SHP77 (cell line): ENCODE measurements at regions not wholly inside any gene's neighbourhood (a gene's known extent, or its start where the extent isn't known, plus 50 kb on each side); places are given as distances from the start of the nearest gene placed in this dataset.

Experiments
- DNase-seq, 2 experiments: peaks; one replicate each; lab custom pipeline; 2025; lab: John Stamatoyannopoulos, UW

DNA sequence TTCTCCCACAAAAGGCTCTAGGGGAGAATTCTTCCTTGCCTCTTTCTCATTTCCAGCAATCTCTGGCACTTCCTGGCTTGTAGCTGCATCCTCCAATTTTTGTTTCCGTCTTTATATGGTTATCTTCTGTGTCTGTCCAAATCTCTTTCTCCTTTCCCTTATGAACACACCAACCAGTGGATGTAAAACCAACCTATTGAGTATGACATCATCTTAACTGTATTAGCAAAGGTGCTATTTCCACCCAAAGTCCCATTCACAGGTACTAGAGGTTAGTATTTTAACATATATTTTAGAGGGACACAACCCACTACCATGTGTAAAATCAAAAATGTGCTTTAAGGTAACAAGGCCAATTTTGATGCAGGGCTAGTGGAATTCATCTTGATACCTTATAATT is 129.0 kb downstream of the RAP2A start:
- no peak for DNase-seq

DNA sequence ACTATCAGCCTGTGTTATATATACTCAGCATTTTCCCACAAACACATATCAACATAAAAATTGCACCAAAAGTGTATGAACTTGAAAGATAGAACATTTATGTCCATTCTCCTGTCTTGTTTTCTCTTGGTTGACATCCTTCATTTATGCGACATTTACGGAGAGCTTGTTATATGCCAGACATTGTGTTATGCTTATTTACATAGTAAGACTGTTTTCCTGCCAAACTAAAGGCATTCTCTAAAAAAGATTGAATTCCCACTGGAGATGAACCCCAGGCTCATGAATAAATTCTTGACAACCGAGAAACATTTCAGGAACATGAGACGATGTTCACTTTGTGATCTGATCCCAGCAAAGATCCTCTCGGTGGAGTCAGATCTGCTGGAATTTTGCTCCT is 131.0 kb downstream of the RAP2A start:
- DNase-seq = no peak

DNA sequence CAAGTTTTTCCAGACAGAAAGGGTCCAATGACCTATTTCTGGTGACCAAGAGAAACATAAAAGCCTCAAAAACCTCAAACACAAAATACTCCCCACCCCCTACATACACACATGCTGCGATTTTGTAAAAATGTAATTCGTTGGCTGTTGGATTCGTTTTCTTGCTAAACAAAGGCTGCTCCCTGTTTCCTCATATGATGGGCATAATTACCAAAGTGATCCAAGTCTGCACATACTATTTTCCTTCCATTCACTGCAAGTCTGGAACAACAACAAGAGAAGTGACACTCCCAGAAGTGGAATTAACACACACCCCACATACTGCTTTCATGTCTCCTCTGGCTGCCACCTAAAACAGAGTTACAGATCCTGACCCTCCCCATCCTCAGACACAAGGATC is 131.9 kb downstream of the RAP2A start:
- no peak for DNase-seq

DNA sequence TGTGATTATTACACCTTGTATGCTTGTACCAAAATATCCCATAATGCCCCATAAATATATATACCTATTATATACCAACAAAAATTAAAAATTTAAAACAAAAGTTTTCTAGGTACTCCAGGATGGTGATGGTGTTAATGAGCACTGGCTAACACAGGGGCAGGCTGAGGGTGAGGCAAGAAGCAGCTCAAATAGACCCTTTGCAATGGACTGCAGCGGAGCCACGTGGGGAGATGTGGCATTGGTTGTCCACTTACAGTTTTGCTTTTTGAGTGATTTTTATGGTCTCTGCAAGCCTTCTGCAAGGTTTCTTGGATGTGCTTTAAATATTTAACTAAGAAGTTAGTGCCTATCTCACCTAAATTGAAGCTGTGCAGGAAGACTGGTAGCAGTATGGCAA is 132.9 kb downstream of the RAP2A start:
- DNase-seq = no peak

DNA sequence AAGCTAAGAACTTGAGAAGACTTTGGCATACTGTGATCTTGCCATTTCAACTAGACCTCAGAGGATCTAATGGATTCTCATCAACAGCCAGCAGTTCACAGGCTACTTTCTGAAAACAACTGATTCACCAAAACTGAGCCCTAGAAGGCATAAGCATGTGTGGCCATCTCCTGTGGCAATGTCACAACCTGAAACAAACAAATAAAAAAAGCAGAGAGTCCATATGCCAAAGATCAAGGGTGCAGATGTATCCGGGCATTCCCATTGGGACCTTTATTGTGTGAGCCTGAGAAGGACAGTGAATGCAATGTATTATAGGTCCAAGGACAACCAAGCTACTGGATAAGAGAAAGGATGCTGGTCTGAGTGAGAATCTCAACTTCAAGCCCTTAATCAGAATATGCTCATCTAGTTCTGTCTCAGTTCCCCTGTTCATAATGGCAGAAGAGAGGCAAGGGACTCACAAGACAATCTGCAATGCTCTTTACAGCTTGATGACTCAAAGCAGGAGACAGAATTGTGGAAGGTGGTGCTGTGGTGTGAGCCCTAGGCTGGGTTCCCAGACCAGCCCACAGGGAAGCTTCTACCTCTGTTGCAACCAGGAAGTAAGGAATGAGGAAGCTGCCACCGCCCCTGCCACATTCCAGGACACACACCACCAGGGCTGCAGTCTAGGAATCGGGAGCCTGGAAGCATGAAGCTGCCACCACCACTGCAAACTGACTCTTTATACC is 133.7 kb downstream of the RAP2A start:
- DNase-seq = no peak

DNA sequence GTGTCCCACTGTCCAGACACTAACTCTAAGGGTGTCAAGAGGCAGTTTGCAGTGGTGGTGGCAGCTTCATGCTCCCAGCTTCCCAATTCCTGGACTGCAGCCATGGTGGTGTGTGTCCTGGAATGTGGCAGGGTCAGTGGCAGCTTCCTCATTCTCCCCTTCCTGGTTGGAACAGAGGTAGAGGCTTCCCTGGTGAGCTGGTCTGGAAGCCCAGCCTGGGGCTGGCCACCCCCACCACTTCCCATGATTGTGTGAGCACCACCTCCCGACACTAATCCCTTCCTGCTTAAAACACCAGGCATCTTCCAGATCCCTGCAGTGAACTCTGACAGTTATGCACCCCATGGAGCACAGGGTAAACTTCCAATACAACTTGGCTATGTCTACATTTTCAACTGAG is 134.9 kb downstream of the RAP2A start:
- DNase-seq = no peak

DNA sequence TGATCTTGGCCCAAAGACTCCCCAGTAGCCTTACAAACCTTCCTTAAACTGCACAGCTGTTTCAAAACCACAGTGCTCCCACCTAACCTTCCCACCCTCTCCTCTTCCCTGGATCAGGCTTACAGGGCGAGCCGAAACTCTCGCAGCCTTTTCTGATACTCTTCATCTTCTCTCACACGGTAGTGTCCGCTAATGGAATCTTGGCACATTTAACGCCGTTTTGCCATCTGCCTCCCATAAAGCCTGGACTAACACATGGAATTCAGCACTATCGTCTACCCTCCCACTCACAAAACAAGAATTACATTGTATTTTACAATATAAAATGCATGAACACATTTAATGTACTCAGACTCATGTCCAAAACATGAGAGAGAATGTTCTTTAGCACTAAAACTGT is 135.9 kb downstream of the RAP2A start:
- no peak for DNase-seq

DNA sequence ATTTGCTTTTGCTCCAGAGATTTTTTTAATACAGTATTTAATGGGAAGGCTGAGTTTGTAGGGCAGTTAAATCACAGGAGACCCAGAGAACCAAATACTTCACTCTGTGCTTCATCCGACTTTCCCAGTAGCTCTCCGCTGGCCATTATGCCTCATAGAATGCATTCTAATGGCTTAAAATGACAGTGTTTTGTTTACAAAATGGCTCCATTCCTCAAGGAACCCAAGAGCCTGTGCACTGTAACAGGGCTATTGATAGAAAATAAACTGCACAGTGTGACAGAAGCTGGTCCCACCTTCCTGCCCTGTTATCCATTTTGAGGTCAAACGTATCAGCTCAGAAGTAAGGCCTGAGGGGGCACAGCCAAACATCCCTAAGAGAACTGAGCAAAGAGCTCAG is 136.5 kb downstream of the RAP2A start:
- DNase-seq = no peak

DNA sequence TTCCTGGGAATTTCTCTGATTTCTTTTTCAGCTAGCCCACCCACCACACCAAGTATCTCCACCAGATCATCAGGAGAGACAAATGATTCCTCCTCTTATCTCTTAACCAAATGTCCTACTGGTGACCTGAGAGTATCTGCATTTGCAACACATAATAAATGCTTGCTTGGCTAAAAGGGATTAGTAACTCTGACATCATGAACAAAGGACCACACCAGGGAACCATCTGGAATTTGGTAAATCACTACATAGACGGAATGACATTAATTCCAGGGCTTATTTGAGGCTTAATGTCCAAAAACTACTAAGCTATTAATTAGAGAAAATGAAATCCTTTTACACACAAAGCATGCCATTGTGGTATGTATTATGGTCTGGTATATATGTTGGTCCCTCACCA is 139.0 kb downstream of the RAP2A start:
- DNase-seq = no peak

DNA sequence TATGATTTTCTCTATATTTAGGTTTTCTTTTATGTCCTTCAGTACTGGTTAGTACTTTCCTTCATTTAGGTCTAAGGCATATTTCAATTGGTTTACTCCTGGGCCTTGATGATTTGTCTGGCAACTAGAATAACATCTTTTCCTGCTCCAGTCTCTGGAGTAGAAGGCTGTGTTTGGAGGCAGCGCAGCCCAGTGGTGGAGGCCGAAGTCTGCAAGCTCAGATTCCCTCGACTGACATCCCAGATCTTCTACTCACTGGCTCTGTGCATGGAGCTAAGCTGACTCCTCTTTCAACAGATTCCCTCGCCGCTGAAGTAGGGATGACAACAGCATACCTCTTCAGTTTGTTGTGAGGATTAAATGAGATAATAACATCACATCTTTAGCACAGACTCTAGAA is 141.0 kb downstream of the RAP2A start:
- DNase-seq = peak; percentile 48 to 73

DNA sequence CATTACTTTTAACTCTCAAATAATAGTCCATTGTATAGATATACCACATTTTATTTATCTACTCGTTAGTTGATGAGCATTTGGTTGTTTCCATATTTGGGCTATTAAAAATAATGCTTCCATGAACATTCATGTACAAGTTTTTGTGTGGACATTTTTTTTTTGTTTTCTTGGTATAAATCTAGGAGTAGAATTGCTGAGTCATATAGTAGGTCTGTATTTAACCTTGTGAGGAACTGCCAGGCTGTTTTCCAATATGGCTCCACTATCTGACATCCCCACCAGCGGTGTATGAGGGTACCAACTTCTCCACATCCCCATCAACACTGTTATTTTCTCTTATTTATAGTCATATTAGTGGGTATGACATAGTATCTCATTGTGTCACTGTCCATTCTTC is 143.1 kb downstream of the RAP2A start:
- DNase-seq = no peak

DNA sequence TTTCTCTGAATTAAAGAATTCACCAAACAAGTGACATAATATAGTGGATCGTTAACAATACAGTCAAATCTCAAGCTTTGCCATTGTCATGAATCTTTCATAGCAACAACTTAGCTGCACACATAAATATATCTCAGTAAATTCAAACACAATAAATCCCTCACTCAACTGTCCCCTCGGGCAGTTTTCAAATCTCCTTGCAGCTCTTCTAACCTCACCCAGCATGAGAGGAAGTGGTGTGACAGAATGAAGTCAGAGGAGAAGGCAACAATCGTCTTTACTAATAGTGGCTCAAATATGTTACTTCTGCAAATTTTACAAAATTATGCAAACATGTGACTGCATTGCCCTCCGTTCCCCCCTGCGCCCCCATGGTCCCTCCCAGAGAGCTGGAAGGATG is 148.2 kb downstream of the RAP2A start:
- no peak for DNase-seq

DNA sequence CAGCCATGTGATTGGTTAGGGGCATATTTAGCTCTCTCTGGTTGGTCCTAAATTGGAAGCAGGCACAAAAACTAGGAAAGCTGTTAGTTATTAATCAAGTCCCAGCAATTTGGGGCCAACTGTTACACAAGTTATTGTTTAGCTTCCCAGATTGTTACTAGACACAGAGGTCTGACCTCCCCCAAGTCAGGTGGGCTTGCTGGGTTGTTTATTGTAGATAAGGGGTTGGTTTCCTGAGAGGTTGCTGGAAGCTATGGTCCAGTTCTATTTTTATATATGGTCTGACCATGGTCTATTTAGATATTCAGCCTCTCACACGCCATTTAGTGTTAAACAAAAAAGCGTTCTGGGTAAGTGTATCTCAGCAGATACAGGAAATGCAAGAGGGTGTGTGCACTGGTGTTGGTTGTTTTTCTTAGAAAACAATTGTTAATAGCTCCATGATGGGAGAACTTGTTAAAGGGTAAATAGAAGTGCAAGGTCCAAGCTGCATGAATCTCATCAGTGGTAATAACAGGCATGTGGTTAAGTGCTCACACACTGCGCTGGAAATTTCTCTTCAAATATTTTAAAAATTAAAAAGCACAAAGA is 150.0 kb downstream of the RAP2A start:
- no peak for DNase-seq

DNA sequence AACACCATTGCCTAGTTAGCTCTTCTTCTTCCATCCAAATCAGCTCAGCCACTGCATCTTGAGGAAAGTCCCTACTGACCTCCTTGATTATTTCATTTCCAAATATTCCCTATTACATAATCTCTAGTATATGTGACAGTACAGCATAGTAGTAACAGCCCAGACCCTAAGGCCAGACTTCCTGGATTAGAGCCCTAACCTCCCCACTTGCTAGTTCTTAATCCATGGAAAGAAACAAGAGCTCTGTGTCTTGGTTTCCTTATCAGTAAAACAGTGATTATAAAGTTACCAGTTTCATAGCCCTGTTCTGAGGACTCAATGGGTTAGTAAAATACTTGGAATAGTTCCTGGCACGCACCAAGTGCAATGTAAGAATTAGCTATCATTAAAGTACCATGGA is 153.0 kb downstream of the RAP2A start:
- no peak for DNase-seq

DNA sequence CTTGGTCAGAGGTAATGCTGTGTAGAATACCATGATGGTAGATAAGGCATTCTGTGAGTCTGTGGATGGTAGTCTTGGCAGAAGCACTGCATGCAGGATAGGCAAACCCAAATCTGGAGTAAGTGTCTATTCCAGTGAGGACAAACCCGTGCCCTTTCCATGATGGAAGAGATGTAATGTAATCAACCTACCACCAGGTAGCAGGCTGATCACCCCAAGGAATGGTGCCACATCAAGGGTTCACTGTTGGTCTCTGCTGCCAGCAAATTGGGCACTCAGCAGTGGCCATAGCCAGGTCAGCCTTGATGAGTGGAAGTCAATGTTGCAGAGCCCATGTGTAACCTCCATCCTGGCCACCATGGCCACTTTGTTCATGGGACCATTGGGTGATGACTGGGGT is 155.0 kb downstream of the RAP2A start:
- no peak for DNase-seq

DNA sequence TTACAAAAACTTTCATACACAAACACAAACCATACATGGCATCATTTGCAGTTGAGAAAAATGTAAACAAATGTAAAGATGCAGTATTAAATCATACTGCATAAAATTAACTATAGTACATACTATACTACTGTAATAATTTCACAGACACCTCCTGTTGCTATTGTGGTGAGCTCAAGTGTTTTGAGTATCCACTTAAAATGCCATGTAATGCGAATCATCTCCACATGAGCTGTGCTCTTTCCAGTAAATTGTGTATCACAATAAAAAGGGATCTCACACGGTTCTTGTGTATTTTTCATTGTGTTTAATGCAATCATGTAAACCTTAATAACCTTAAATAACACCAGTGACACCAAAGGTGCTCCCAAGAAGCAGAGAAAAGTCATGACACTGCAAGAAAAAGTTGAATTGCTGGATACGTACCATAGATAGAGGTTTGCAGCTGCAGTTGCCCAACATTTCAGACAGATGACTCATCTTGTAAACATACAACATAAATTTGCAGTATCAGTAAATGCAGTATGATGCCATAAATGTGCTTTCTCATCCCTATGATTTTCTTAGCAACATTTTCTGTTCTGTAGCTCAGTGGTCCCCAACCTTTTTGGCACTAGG is 166.6 kb downstream of the RAP2A start:
- peak in 1 of 2 experiments; percentile 27 for DNase-seq

DNA sequence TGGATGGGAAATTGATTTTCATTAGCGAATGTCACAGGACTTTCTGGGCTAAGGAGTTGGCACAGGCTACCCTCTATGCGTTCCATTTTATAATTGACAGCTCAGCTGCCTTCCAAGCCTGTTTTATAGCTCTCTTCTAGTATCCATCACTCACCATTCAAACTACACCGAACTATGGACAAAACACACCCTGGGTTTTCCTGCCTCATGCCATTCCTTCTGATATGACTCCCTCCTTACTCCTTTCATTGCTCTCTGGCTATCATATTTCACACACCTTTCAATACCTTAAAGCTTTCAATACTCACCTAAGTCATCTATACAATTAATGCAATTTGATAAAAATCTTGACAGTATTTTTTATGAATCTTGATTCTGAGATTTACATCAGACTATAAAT is 181.3 kb downstream of the RAP2A start:
- no peak for DNase-seq

DNA sequence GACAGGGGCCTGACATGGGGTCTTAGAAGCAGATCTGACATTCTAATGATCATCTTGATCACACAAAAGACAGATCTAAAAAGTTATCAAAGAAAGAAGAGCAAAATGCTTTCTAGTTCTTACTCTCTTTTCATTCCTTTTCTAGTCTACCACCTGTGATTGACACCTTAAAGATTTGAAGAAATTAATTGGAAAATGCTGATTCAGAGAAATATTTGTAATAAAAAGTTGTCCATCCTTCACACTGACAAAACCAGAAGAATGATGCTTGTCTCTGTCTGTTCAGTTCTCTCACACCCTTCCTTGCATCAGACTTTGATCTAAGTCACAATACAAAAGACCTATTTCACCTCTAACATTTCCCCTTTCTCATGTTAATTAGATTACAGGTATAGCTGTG is 182.4 kb downstream of the RAP2A start:
- no peak for DNase-seq

DNA sequence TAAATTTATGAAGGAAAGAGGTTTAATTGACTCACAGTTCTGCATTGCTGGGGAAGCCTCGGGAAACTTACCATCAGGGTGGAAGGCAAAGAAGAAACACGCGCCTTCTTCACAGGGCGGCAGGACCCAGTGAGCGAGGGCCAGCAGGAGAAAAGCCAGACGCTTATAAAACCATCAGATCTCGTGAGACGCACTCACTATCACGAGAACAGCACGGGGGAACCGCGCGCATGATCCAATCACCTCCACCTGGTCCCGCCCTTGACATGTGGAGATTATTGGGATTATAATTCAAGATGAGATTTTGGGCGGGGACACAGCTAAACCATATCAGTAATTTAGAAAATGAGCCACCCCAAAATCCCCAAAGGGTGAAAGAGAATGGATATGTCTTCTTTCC is 187.1 kb downstream of the RAP2A start:
- no peak for DNase-seq

DNA sequence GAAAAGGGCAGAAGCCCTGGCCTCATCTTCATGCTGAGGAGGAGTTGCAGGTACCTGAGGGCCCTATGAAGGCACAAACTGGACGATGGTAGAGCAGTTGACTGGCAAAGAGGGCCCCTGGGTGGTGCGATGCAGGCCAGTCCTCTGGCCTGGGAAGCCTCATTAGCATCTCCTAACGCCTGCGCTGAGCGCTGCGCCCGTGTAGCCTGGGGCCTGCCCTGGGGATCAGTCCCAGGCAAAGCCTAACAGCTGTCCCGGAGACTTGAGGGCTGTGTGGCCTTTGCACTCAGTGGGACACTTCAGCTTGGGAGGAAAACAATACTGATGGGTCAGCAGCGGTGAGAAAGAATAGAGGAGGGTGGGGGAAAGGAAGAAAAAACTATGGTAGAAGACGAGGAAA is 187.7 kb downstream of the RAP2A start:
- DNase-seq = no peak

DNA sequence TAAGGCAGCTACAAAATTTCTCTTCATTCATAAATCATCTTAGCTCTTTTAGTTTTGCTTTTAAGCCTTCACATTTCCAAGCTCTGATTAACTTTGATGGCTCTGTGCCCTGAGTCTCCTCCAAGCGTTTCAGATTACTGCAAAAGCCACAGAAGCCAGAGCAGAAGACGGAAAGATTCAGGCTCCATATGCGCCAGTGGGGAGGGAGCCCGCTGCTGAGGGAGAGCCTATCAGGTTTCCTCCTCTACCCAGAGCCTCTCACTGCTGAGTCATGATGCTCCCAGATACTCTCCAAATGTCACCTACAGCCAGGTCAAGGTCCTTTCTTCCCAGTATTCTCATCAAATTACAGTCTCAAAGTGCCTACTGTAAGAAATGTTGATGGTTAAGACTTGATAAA is 193.6 kb downstream of the RAP2A start:
- peak; percentile 92 to 95 for DNase-seq

DNA sequence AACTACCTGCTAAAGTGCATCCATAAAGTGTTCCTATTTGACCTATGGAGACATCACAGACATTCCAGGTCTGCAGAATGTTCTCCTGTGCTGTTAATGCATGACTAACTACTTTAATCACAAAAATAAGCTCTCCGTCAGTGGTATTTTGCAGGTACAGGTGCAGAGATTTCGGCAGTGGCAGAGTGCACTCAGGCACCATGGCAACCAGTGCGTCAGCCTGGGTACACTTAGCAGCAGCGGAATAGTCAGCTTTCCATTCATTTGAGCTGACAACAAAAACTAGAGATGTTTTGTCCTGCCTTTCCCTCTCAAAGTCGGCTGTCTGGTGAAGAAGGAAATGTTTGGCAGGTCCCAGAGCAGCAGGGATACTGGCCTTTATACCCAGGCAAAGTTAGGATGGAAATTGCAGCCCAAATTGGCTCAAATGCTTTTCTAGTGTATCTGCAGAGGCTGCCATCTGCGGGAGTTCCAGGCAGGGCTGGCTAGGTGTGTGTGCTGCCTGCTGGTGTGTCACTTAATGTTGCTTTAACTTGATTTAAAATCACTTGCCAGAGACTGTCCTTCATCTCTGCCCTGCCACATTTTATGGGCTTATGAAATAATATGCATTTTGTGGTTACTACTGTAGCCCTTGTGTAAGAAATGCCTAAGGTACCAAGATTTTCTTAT is 195.8 kb downstream of the RAP2A start:
- peak; percentile 85 to 86 for DNase-seq

DNA sequence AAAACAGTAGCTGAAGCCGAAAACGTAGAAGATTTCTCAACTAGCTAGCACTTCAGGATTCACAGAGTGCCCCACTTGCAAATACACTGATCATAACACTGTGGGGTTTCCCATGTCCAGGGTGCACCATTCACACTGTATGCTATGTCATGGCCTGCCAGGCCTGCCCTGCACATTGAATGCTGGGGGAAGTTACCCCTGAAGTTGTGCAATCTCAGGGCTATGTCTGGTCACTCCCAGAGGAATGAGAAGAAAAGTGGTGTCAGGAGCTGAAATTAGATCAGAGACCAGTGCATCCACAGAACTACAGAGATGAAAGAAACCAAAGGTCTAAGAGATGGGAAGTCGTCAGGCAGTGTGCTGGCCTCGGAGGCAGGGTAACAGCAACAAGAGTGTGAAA is 196.8 kb downstream of the RAP2A start:
- DNase-seq = no peak
